SU-DHL-6 (cell line): ENCODE measurements at regions not wholly inside any gene's neighbourhood (a gene's known extent, or its start where the extent isn't known, plus 50 kb on each side); places are given as distances from the start of the nearest gene placed in this dataset.

Source experiments
- EZH2phosphoT487 ChIP-seq: fragments of 200-600 bp; sonication (generic), shearing (Covaris generic); conservative IDR thresholded peaks from 2 replicates; pipeline ENCODE4 v1.6.1; 2018; ENCODE audit warnings: mild to moderate bottlenecking, antibody characterized with exemption, low read length, moderate library complexity, mixed read lengths
- TF ChIP-seq, protein P1 (sequence below): fragments of 200-600 bp; sonication (generic); IDR thresholded peaks from one replicate; pipeline ENCODE4 v1.5.1; 2017; ENCODE audit warnings: antibody characterized with exemption, mild to moderate bottlenecking, low read length, moderate library complexity; ENCODE audit not compliant: insufficient read depth, poor library complexity, severe bottlenecking

- TF ChIP-seq, protein P1, sequence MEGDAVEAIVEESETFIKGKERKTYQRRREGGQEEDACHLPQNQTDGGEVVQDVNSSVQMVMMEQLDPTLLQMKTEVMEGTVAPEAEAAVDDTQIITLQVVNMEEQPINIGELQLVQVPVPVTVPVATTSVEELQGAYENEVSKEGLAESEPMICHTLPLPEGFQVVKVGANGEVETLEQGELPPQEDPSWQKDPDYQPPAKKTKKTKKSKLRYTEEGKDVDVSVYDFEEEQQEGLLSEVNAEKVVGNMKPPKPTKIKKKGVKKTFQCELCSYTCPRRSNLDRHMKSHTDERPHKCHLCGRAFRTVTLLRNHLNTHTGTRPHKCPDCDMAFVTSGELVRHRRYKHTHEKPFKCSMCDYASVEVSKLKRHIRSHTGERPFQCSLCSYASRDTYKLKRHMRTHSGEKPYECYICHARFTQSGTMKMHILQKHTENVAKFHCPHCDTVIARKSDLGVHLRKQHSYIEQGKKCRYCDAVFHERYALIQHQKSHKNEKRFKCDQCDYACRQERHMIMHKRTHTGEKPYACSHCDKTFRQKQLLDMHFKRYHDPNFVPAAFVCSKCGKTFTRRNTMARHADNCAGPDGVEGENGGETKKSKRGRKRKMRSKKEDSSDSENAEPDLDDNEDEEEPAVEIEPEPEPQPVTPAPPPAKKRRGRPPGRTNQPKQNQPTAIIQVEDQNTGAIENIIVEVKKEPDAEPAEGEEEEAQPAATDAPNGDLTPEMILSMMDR = no peak
- no peak for TF ChIP-seq EZH2phosphoT487
Observed at GRCh38 chr10:57809961-57810360, 457.7 kb downstream of the IPMK start.
